GM10248 (cell line): ENCODE measurements at regions not wholly inside any gene's neighbourhood (a gene's known extent, or its start where the extent isn't known, plus 50 kb on each side); places are given as distances from the start of the nearest gene placed in this dataset.

ENCODE experiments used
- CTCF ChIA-PET: fragments of 300-600 bp; sonication (Branson Sonifier 250); formaldehyde crosslinking; extraction: SDS; loops from one replicate; lab custom pipeline; 2021; ENCODE audit warnings: antibody characterized with exemption; lab: Yijun Ruan, JAX
- POLR2A ChIA-PET: fragments of 350-650 bp; sonication (Branson Sonifier 250); formaldehyde crosslinking; extraction: SDS; loops from one replicate; lab custom pipeline; 2020; ENCODE audit warnings: antibody characterized with exemption; lab: Yijun Ruan, JAX
- DNase-seq: peaks from one replicate; pipeline ENCODE4 v3.0.0; 2012; ENCODE audit errors: extremely low spot score
- TF ChIP-seq, protein P1 (sequence below): IDR thresholded peaks from 2 replicates; pipeline ENCODE4 v1.5.1; 2012; ENCODE audit warnings: mild to moderate bottlenecking, low read depth; ENCODE audit errors: extremely low read depth, missing control alignments, control extremely low read depth

DNA sequence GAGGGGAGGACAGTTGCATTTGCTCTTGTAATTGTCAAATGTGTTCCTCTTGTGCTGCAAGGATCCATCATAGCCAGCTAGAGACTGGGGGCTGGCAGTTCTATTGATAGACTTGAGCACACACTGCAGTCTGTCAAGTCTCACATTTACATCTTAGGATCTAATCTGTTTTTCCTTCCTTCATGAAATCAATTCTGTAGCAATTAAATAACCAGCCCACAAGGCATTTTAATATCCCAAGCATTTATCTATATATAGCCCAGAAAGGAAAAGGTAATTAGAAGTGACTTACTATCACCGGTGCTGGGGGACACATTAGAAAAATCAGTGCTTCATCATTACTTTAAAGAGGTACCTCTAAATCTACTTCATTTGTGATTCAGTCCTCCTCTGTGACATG, 143.0 kb upstream of the STXBP5 start:
- DNase-seq, result no peak
- CTCF ChIA-PET, result no interaction called here
- TF ChIP-seq, protein P1, sequence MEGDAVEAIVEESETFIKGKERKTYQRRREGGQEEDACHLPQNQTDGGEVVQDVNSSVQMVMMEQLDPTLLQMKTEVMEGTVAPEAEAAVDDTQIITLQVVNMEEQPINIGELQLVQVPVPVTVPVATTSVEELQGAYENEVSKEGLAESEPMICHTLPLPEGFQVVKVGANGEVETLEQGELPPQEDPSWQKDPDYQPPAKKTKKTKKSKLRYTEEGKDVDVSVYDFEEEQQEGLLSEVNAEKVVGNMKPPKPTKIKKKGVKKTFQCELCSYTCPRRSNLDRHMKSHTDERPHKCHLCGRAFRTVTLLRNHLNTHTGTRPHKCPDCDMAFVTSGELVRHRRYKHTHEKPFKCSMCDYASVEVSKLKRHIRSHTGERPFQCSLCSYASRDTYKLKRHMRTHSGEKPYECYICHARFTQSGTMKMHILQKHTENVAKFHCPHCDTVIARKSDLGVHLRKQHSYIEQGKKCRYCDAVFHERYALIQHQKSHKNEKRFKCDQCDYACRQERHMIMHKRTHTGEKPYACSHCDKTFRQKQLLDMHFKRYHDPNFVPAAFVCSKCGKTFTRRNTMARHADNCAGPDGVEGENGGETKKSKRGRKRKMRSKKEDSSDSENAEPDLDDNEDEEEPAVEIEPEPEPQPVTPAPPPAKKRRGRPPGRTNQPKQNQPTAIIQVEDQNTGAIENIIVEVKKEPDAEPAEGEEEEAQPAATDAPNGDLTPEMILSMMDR, result no peak
- POLR2A ChIA-PET, result no interaction called here

DNA sequence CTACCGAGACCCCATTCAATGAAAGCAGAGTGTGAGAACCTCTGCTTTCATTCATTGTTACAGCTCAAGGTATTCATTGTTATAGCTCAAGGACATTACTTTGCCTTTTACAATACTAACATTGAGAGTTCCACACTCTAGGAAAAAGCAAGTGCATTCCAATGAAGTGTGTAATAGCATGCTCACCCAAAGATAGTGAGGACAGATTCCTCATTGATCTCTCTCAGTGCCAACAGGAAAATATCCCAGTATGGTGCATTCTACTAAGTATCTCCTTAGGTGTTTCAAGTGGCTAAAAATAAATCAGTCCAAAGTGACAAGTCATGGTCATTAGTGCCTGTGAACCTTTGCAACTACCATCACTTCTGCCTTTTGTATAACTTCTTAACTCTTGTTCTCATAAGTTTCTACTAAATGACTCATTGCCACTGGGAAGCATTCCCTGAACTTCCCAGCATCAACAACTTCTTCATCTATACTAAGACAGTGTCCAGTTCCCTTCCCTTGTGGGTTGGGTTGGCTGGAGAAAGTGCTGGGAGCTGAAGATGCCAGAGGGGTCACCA, 140.7 kb upstream of the STXBP5 start:
- ChIA-PET CTCF (interaction anchor here (1.2 kb wide), 1 partner anchor 8 kb away, joined by 4 read pairs; no protein-coding TSS in a partner anchor), POLR2A (no interaction called here)
- TF ChIP-seq, protein P1, result no peak
- DNase-seq, result no peak

DNA sequence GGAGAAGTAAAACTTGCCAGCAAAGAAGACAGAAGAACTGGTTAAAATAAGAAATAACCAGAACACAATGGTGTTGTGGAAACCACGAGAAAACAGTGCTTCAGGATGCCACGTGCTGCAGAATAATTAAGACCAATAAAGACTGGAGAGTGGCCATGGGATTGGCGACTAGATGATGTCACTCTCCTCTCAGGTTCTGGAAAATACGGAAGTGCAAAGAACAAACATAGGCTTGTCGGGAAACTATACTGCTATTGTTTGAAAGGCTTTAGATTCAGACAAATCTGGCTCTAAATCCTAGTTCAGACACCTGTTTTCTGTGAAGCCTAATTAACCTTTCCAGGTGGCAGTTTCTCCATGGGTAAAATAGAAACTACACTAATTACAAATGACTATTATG, 138.4 kb upstream of the STXBP5 start:
- TF ChIP-seq, protein P1, result no peak
- no peak for DNase-seq
- POLR2A ChIA-PET, result no interaction called here
- CTCF ChIA-PET, result no interaction called here

DNA sequence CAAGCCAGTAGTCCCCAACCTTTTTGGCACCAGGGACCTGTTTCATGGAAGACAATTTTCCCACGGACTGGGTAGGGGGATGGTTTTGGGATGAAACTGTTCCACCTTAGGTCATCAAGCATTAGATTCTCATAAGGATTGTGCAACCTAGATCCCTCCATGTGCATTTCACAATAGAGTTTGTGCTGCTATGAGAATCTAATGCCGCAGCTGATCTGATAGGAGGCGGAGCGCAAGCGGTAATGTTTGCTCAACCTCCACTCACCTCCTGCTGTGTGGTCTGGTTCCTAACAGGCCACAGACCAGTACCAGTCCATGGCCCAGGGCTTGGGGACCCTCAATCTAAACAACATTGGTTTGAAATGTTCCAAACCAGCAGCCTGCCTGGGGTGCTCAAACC, 137.0 kb upstream of the STXBP5 start:
- POLR2A ChIA-PET, result no interaction called here
- TF ChIP-seq, protein P1, result no peak
- DNase-seq, result no peak
- CTCF ChIA-PET, result no interaction called here

DNA sequence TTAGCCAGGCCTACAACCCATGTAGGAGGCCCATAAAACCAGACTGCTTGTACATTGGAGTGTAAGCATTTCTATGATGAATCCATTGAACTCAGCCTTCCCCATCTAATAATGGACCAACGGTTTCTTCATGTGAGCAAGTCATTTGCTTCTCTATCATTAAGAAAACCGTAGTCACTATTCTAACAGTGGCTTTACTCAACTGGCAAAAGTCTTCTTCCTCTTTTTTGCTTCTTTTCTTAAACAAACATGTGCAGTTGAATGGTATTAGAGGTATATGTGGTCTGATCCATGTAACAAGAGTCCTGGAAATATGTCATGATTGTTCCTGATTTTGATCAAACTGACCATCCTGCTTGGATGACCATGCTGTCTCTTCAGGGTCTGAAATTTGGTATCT, 132.4 kb upstream of the STXBP5 start:
- DNase-seq, result no peak
- POLR2A ChIA-PET, result no interaction called here
- CTCF ChIA-PET, result interaction anchor here (1.1 kb wide), 1 partner anchor 20 kb away, joined by 4 read pairs; no protein-coding TSS in a partner anchor
- TF ChIP-seq, protein P1, result no peak

DNA sequence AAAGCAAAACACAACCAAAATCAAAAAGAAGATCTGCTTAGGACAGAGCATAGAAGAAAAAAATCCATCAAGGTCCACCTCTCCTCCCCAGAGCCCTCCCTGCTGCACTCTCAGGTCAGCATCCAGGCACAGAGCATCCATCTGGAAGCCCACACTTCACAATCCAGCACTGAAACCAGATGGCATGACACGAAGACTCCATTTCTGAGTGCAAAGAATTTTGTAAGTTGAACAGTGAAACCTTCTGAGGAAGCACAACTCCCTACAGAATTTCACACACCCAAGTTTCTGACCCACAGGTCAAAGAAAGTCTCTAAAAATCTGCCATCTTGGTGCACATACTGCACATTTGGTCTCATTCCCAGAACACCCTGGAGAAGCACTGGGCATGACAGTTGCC, 128.8 kb upstream of the STXBP5 start:
- DNase-seq, result no peak
- ChIA-PET POLR2A (no interaction called here), CTCF (no interaction called here)
- TF ChIP-seq, protein P1, result no peak
